DOHH2 (cell line): ENCODE measurements at regions not wholly inside any gene's neighbourhood (a gene's known extent, or its start where the extent isn't known, plus 50 kb on each side); places are given as distances from the start of the nearest gene placed in this dataset.

Experiments used
- H3F3A ChIP-seq: fragments of 200-600 bp; sonication (generic), shearing (Covaris generic); 2 replicates; pipeline ENCODE4 v1.6.0; 2016; ENCODE audit warnings: antibody characterized with exemption, mild to moderate bottlenecking; ENCODE audit not compliant: control insufficient read depth, insufficient read depth
- H3K27ac ChIP-seq: fragments of 200-600 bp; sonication (generic); 2 replicates; pipeline ENCODE4 v1.5.1; 2014; ENCODE audit warnings: low read depth, mild to moderate bottlenecking, low read length, moderate library complexity
- H3K27me3 ChIP-seq: fragments of 200-600 bp; sonication (generic); 2 replicates; pipeline ENCODE4 v1.6.1; 2014; ENCODE audit warnings: mild to moderate bottlenecking, low read length, mixed read lengths; ENCODE audit not compliant: control insufficient read depth
- H3K36me3 ChIP-seq: fragments of 200-600 bp; sonication (generic); 2 replicates; pipeline ENCODE4 v1.6.1; 2014; ENCODE audit warnings: mild to moderate bottlenecking, low read length, moderate library complexity, mixed read lengths; ENCODE audit not compliant: control insufficient read depth
- H3K4me1 ChIP-seq: fragments of 200-600 bp; sonication (generic); 2 replicates; pipeline ENCODE4 v1.6.1; 2014; ENCODE audit warnings: mild to moderate bottlenecking, low read length, mixed read lengths; ENCODE audit not compliant: control insufficient read depth
- H3K4me2 ChIP-seq: fragments of 200-600 bp; sonication (generic); 2 replicates; pipeline ENCODE4 v1.6.0; 2014; ENCODE audit warnings: mild to moderate bottlenecking, low read length, moderate library complexity
- H3K4me3 ChIP-seq: fragments of 200-600 bp; sonication (generic); 2 replicates; pipeline ENCODE4 v1.5.1; 2014; ENCODE audit warnings: mild to moderate bottlenecking, low read length, mixed read lengths
- H3K79me2 ChIP-seq: fragments of 200-600 bp; sonication (generic); 2 replicates; pipeline ENCODE4 v1.6.1; 2014; ENCODE audit warnings: mild to moderate bottlenecking, low read length, mixed read lengths; ENCODE audit not compliant: control insufficient read depth
- H3K9me2 ChIP-seq: fragments of 200-600 bp; sonication (generic); replicated peaks from 2 replicates; pipeline ENCODE4 v1.6.1; 2014; ENCODE audit warnings: mild to moderate bottlenecking, low read length, mixed read lengths; ENCODE audit not compliant: control insufficient read depth
- H3K9me3 ChIP-seq: fragments of 200-600 bp; sonication (generic); 2 replicates; pipeline ENCODE4 v1.6.1; 2014; ENCODE audit warnings: antibody characterized with exemption, low read length, mixed read lengths; ENCODE audit not compliant: control insufficient read depth, insufficient read depth
- H4K20me1 ChIP-seq: fragments of 200-600 bp; sonication (generic); 2 replicates; pipeline ENCODE4 v1.6.0; 2014; ENCODE audit warnings: low read depth, mild to moderate bottlenecking, antibody characterized with exemption, low read length, moderate library complexity; ENCODE audit not compliant: control insufficient read depth, insufficient read depth
- EZH2phosphoT487 ChIP-seq: fragments of 200-600 bp; sonication (generic); IDR thresholded peaks from 2 replicates; pipeline ENCODE4 v1.6.1; 2017; ENCODE audit warnings: borderline replicate concordance, mild to moderate bottlenecking, antibody characterized with exemption, low read length, moderate library complexity, mixed read lengths
- TF ChIP-seq, protein P1 (sequence below): fragments of 200-600 bp; sonication (generic); IDR thresholded peaks from one replicate; pipeline ENCODE4 v1.5.1; 2014; ENCODE audit warnings: antibody characterized with exemption, mild to moderate bottlenecking, low read depth, low read length; ENCODE audit not compliant: poor library complexity, severe bottlenecking

DNA sequence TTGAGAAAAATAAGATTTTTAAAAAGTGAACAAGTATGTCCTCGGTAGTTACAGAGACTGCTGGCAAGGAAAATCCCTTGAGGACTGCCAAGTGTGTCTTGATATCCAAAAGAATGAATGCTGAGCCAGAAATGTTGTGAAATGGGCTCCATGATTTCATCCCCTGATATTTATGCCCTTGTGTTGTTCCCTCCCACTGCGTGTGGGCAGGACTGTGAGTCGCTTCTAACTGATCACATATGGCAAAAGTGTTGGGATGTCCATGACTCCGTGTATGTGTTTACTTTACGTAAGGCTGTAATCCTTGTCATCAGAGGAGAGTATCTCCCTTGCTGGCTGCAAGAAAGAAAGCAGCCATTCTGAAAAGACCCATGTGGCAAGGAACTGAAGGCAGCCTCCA lies 285.1 kb downstream of the SS18 start:
- Histone ChIP-seq H3K4me2 (no peak overlapping the region), H3K27me3 (no peaks in the 10 kb centered on the region), H3K9me3 (no peaks in the 10 kb centered on the region), H3F3A (no peaks in the 10 kb centered on the region), H3K27ac (no peak overlapping the region), H4K20me1 (no peaks in the 10 kb centered on the region), H3K4me3 (no peak overlapping the region), H3K79me2 (no peaks in the 10 kb centered on the region), H3K36me3 (no peaks in the 10 kb centered on the region), H3K9me2 (no peaks in the 10 kb centered on the region), H3K4me1 (no peaks in the 10 kb centered on the region)
- TF ChIP-seq EZH2phosphoT487: no peak
- TF ChIP-seq, protein P1, sequence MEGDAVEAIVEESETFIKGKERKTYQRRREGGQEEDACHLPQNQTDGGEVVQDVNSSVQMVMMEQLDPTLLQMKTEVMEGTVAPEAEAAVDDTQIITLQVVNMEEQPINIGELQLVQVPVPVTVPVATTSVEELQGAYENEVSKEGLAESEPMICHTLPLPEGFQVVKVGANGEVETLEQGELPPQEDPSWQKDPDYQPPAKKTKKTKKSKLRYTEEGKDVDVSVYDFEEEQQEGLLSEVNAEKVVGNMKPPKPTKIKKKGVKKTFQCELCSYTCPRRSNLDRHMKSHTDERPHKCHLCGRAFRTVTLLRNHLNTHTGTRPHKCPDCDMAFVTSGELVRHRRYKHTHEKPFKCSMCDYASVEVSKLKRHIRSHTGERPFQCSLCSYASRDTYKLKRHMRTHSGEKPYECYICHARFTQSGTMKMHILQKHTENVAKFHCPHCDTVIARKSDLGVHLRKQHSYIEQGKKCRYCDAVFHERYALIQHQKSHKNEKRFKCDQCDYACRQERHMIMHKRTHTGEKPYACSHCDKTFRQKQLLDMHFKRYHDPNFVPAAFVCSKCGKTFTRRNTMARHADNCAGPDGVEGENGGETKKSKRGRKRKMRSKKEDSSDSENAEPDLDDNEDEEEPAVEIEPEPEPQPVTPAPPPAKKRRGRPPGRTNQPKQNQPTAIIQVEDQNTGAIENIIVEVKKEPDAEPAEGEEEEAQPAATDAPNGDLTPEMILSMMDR: no peak

DNA sequence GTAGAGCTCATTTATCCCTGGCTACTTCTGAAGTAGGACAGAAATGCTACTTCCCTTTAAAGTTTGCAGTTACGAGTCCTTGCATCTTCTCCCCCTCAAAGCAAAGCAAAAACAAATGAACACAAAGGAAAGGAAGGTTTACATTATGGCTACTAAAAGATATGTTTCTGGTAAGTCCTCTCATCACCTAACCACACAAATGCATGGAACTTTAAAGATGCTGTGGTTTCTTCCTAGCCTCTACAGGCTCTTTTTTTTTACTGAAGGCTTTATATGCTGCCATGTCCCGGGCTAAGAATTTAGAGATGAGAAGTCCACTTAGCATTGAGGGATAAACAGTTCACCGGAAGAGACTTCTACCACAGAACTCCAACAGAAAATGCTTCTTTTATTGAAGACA lies 291.2 kb downstream of the SS18 start:
- no peak overlapping the region for H3K27ac ChIP-seq
- no peaks in the 10 kb centered on the region for H3K9me3 ChIP-seq
- H3K4me2 ChIP-seq: no peak overlapping the region

DNA sequence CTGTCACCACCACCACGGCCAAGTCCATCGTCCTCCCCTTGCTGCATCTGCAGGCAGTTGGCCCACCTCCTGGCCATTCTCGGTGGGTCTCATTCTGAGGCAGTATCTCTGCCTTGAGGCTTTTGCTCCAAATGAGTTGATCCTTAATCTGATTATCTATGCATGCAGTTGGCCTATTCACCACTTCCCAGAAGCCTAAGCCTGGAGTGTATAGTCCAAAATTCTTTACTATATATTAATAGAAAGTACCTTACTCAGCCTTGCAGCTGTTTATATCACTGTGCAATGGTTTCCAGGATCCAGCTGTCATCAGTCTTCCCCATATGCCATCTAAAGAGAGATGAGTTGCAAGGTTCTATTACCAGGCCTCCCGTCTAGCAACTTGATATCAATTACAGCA lies 292.4 kb downstream of the SS18 start:
- Histone ChIP-seq H3K9me2 (no peaks in the 10 kb centered on the region), H3K4me2 (no peak overlapping the region), H3K27me3 (no peaks in the 10 kb centered on the region), H3K79me2 (no peaks in the 10 kb centered on the region), H3F3A (no peaks in the 10 kb centered on the region), H4K20me1 (no peaks in the 10 kb centered on the region), H3K9me3 (no peaks in the 10 kb centered on the region), H3K4me1 (no peaks in the 10 kb centered on the region), H3K27ac (no peak overlapping the region), H3K36me3 (no peaks in the 10 kb centered on the region), H3K4me3 (no peak overlapping the region)
- no peak for TF ChIP-seq EZH2phosphoT487
- TF ChIP-seq, protein P1: no peak

More for the DNA sequence above, 291.2 kb downstream of the SS18 start:
- Histone ChIP-seq H3K9me2 (no peaks in the 10 kb centered on the region), H3K4me3 (no peak overlapping the region), H3K79me2 (no peaks in the 10 kb centered on the region), H3K36me3 (no peaks in the 10 kb centered on the region), H3F3A (no peaks in the 10 kb centered on the region), H3K27me3 (no peaks in the 10 kb centered on the region), H3K4me1 (no peaks in the 10 kb centered on the region), H4K20me1 (no peaks in the 10 kb centered on the region)
- no peak for TF ChIP-seq EZH2phosphoT487
- TF ChIP-seq, protein P1: no peak

DNA sequence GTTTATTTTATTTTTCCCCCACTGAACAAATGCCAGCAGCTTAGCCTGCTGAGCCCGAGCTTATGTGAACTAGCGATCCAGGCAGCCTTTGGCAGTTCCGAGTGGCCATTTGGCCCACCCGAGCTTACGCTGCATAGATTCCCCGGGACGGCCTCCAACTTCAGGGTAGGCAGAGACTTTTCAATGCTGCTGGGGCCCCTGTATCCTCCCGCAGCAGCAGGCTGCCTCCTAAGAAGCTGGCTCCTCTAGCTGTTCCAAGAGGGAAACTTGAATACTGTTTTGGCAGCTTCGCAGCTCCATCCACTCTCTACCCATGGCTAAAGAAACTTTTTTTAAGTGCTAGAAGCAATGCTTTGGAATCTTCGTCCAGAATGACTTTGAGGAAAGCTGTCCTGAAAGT lies 295.2 kb downstream of the SS18 start:
- H3K27ac ChIP-seq: no peak overlapping the region
- H3K79me2 ChIP-seq: no peaks in the 10 kb centered on the region
- no peaks in the 10 kb centered on the region for H3K27me3 ChIP-seq
- H3K4me3 ChIP-seq: no peak overlapping the region
- no peak overlapping the region for H3K4me2 ChIP-seq
- no peaks in the 10 kb centered on the region for H4K20me1 ChIP-seq
- TF ChIP-seq, protein P1: no peak
- no peak for TF ChIP-seq EZH2phosphoT487
- H3K4me1 ChIP-seq: no peaks in the 10 kb centered on the region
- H3F3A ChIP-seq: no peaks in the 10 kb centered on the region
- no peaks in the 10 kb centered on the region for H3K36me3 ChIP-seq
- H3K9me3 ChIP-seq: no peaks in the 10 kb centered on the region
- no peaks in the 10 kb centered on the region for H3K9me2 ChIP-seq
